Upper lobe of left lung (tissue), 4 donors: ENCODE measurements at regions not wholly inside any gene's neighbourhood (a gene's known extent, or its start where the extent isn't known, plus 50 kb on each side); places are given as distances from the start of the nearest gene placed in this dataset.

Source experiments
- CTCF ChIP-seq, 6 experiments: fragments of 450-650 bp in 4 of 6; fragments of 200-600 bp in 2 of 6; sonication (generic) in 2 of 6; IDR thresholded peaks; one replicate each; pipeline ENCODE4 v1.5.1; 2016 to 2019; ENCODE audit warnings: antibody characterized with exemption in 6 of 6
- EP300 ChIP-seq, 4 donors: sonication (generic); formaldehyde crosslinking; IDR thresholded peaks; one replicate each; pipeline ENCODE4 v1.5.1; 2017; ENCODE audit warnings: antibody characterized with exemption in 4 of 4, control low read depth in 2 of 4
- POLR2A ChIP-seq, 4 donors: fragments of 450-650 bp; IDR thresholded peaks; one replicate each; pipeline ENCODE4 v1.5.1; 2016 to 2017; ENCODE audit warnings: antibody characterized with exemption in 4 of 4, mild to moderate bottlenecking in 2 of 4
- POLR2AphosphoS5 ChIP-seq, 2 donors: sonication (generic); formaldehyde crosslinking; IDR thresholded peaks; one replicate each; pipeline ENCODE4 v1.5.1; 2017; ENCODE audit warnings: antibody characterized with exemption in 2 of 2

GRCh38 chr2:100658017-100658416, 95.2 kb downstream of the PDCL3 start:
- TF ChIP-seq EP300 (IDR thresholded peaks at IDR 0.05) = no peak
- TF ChIP-seq POLR2AphosphoS5 (IDR thresholded peaks at IDR 0.05) = no peak
- TF ChIP-seq CTCF (IDR thresholded peaks at IDR 0.05) = no peak
- TF ChIP-seq POLR2A (IDR thresholded peaks at IDR 0.05) = no peak
